HG03439 (cell line): ENCODE measurements at regions not wholly inside any gene's neighbourhood (a gene's known extent, or its start where the extent isn't known, plus 50 kb on each side); places are given as distances from the start of the nearest gene placed in this dataset.
"Not testable (repeated sequence)": the region's sequence is repeated elsewhere in the genome, so short reads cannot be mapped to it uniquely, and the experiment has no call there.

ENCODE experiments used
- ATAC-seq: cut with Tn5 transposase; IDR thresholded peaks from one replicate; pipeline ENCODE4 v1.9.1; 2021; ENCODE audit warnings: mild to moderate bottlenecking, moderate library complexity; ENCODE audit not compliant: unreplicated experiment

DNA sequence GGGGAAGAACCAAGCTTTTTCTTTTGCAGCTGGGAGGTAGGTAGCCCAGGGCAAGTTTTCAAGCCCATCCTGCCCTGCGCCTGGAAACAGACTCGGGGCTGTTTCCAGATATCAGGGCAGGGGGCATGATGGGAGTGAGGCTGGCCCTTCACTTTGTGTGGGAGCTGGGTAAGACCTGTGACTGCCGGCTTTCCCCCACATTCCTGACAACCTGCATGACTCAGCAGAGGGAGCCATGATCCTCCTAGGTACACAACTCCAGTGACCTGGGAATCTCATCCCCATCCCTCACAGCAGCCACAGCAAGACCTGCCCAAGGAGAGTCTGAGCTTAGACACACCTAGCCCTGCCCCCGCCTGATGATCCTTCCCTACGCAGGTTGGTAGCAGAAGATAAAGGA, 280.8 kb downstream of the SOX4 start:
- ATAC-seq = no peak

GRCh38 chr6:21877037-21877436, 283.5 kb downstream of the SOX4 start:
- ATAC-seq = not testable (repeated sequence)

- ATAC-seq = not testable (repeated sequence)
Observed at GRCh38 chr6:21880249-21880648, 286.7 kb downstream of the SOX4 start.

- ATAC-seq = no peak
Observed at GRCh38 chr6:21881969-21882465, 288.5 kb downstream of the SOX4 start.

DNA sequence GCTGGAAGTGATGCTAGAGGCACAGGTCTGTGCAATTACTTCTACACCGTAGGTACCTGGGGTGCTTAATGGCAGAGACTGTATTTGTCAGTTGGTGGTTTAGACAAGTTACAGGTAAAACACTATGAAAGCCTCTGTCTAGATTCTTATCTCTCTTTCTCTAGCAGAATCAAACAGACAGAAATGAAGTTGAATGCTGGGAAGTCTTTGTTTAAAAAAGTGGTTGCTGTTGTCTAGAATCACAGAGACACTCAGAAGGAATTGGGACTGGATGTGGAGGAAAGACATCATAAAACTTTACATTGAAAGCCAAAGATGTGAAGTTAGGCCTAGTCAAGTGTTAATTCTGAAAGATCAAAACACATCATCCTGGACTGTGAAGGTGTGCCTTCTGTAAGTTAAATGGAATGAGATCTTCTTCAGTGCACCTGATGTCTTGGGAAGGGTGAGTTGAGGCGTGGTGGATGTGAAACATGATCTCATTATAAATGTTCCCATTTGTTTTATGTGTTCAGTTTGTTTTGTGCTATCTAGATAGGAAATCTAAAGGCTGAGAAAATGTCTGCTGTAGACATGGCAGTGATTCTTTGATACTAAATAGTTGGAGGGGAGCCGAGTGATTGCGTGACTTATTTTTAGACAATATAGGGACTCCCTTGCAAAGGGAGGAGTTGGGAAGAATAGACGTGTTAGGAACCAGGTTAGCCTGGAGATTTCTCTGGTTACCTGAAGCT, 290.2 kb downstream of the SOX4 start:
- no peak for ATAC-seq

DNA sequence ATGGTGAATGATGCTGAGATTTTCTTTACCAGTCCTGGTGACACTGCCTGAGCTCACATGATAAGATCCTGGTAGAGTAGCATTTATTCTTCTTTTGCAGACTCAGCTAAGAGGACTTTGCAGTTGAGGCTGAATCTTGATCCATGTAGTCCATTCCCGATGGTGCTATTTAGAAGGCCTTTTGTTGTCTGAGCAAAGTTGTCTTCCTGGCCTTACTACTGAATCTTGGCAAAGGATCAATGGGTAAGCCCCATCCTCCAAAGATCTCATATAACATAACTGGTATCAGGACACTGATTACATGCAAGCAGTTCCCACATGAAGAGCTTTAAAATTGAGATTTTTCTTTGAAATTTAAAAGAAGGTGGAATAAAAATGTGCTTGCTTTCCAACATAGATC, 291.6 kb downstream of the SOX4 start:
- ATAC-seq = no peak

DNA sequence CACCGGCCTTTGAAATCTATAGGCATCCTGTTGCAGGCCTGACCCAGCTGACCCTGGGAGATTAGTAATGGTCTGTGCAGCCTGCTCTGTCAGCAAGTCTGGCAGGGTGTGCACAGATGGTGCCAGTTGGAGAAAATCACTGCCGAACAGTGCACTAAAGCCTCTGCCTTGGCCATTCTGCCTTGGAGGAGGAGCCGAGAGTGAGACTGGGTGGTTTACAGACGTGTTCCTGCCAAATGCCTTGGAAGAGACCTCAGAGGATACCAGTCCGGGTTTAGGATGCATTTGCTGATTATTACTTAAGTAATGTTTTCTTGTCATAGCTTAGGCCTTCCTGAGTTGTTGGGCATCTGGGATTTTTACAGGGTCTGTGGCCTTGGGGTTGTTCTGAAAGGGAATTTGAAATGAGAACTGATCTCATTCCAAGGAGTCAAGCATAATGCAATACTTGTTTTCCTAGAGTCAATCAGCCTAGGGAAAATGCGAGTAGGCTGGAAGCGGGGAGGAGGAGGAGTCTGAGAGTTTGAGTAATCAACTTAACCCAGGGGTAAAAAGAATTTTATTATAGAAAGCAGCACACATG, 292.1 kb downstream of the SOX4 start:
- no peak for ATAC-seq

DNA sequence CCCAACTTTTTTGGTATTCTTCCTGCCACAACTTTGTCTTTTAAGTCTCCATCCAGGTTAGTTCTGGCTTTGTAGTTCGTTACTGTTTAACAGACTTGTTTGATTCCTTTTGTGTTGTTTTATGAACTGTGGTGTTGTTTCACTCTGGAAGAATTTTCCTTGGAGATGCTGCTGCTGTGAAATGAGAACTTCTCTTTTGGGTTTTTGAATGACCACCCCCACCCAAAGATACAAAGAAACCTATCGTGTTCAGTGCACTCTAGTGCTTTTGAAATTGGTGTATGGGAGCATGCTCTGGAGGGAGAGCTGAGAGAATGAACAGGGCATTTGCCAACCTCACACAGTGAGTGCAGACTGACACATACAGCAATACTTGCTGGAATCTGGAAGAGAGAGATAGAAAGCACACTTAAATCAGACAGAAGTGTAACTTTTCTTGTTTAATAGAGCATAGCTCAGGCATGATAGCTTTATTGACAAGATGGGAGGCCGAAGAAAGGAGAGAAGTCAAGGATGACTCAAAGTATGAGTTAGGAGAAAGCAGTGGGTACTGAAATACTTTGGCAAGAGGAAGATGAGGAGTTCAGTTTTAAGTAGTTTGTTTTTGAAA, 293.1 kb downstream of the SOX4 start:
- no peak for ATAC-seq

DNA sequence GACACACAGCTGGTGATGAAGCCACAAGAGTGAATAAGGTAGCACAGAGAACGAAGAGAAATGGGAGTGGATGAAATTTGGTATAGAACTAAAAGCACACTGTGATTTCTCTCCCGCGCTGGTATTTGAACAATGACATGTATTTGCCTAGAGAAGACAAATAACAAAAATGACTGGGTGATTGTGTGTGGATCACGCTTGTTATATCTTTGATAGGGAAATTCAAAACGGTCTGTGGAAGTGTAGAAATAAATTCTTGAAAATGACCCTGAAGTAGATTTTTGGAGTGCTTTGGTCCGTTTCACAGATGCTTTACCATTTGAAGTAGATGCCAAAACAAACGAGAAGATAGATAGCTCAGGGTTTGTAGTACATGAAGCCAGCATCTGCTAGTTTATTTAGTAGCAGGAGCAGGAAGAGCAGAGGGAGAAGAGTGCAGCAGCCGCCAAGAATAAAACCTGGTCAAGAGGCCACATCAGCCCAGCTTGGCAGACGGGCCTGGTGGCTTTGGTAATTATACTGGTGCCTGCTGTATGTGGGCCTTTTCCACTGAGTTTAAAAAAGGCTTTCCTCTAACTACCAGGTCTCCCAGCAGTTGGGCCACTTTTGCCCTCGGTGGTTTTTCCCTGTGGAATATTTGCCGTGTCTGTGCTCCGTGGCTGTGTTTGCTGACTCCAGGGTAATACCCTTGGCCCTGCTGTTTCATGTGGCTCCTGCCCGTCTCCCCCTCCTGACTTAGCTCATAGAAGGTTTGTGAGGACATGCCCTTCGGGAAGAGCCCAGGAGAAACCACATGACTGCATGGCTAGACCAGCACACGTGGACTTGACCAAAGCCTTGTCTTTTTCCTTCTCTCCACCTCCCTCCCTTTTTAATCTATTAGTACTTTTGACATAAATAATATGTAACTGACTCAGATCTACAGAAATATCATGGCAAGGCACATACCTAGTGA, 294.0 kb downstream of the SOX4 start:
- ATAC-seq = no peak

DNA sequence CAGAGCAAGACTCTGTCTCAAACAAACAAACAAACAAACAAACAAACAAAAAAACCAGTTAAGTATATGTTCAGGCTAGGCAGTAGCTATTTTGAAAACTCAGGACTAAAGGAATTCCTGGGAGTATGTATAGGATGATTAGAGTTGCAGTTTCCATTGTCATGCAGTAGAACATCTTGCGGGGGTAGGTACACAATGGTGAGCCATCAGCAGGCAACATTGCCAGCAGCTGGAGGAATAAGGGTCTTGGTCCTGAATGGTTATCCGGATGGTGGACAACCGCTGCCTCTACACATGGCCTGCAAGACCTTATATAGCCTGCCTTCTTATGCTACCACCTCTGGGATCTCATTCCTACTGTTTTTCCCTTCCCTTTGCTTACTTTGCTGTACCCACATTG, 297.5 kb downstream of the SOX4 start:
- no peak for ATAC-seq

GRCh38 chr6:21893793-21894192, 300.2 kb downstream of the SOX4 start:
- no peak for ATAC-seq

DNA sequence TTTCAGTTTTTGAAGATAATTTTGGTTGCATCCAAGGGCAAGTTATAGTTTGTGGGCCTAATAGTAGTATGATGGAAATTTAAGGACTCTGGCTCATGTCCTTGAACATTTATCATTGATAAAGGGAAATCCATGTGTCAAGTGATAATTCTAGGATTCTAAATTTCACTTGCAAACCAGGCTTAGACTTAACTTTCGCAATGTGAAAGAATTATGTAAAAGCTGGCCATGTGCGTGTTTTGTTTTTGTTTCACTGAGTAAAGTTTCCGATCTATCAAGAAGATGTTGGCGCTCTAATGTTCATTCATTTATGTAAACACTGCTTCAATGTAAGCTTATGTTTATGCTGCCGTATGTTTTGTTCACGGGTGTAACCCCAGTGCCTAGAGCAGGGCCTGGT, 302.0 kb downstream of the SOX4 start:
- no peak for ATAC-seq

- no peak for ATAC-seq
Observed at GRCh38 chr6:21898107-21898796, 304.7 kb downstream of the SOX4 start.

DNA sequence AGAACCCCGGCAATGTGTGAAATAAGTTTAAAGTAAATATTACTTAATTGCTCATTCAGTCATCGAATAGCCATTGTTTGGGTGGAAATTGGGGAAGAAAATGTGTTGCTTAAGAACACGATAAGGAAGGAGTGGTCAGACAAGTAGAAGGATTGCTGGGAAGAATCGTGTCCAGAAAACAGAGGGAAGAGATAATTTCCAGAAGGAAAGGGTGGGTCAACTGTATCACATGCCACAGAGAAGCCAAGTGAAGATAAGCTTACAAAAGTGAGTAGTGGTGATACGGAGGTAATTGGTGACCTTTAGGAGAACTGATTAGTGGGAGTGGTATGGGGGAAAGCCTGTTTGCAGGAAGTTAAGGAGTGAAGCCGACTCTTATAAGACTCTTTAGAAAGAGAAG, 306.2 kb downstream of the SOX4 start:
- no peak for ATAC-seq

DNA sequence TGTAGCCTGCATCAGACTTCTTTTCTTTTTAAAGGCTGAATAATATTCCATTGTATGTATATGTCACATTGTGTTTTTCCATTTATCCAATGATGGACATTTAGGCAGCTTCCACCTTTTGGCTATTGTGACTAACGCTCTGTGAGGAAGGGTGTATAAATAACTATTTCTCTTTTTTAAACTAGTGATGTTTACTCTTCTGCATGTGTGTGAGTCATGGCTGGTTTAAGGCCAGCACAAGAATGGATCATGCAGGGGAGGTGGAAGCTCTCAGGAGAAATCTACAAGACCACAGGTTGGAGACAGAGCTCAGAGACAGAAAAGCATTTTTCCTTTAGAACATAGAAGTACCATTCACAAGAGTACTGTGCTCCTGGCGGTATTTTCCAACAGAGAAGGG, 307.2 kb downstream of the SOX4 start:
- no peak for ATAC-seq

GRCh38 chr6:21902628-21903169, 309.1 kb downstream of the SOX4 start:
- no peak for ATAC-seq

DNA sequence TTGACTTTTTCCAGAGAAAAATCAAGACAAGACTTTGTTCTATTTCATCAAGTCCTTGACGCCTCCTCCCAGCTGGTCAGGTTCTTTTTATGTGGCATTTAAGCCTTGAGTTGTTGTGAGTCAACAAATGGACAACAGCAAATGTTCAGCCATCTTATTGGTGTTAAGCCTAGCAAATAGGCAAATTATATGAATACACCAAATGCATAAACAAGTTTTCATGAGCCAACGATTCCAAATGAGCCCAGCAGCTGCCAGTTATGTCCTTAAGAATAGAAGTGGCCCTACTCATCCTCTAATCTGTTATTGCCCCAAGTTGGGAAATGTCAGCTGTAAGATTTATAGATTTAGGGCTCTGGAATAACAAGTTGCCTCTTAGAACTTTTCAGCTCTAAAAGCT, 312.0 kb downstream of the SOX4 start:
- no peak for ATAC-seq

DNA sequence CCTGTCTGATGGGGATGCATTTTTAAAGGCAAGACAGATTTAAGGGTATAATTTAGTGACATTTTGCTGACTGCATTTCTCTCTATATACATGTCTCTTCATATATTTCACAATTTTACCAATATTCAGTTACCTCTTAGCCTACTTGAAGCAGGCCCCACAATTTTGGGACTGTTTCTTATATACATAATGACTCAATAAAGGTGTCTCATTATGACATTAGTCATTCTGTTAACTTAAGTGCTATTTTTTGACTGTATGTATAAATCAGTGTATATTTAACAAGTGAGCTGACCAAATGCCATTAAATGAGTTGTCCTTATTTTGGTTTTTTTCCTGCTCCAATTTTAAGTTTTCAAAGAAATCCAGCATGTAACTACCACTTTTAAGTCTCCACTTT, 313.3 kb downstream of the SOX4 start:
- no peak for ATAC-seq

GRCh38 chr6:21907291-21907690, 313.7 kb downstream of the SOX4 start:
- ATAC-seq = no peak

DNA sequence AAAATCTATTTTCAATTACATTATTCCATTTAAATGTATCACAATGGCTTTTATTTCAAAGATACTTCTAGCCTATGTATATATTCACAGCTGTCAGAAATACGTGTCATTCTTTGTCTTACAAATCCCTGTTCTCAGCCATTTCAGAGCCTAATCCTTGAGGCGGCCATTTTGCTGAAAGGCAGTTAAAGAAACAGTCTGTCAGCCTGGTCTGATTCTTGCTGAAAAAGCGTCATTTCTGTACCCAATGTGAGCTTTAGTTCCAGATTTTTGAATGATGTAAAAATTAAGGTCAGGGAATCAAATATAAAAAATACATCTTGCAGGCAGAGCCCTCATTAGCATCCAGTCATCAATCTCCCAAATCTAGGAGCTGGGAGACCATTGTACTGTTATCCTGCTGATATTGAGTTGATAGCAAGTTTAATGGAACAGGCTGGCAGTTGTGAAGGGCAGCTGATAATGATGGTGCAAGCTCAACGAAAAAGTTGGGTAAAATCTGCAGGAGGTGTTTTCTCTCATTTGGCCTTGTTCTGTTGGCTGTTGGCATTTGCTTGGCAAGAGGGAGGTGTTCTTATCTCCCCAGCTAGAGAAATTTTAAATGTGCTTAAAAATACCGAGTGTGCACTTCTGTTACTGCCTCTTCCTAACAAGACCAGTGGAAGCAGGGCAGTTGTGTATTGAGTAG, 314.8 kb downstream of the SOX4 start:
- ATAC-seq = no peak
